NCI-H1436 treated with DMSO at 0.1 percent for 48 hours (cell line): ENCODE measurements at regions not wholly inside any gene's neighbourhood (a gene's known extent, or its start where the extent isn't known, plus 50 kb on each side); places are given as distances from the start of the nearest gene placed in this dataset.
"Not testable (repeated sequence)": the region's sequence is repeated elsewhere in the genome, so short reads cannot be mapped to it uniquely, and the experiment has no call there.

Experiments
- DNase-seq: peaks from one replicate; lab custom pipeline; 2025; lab: John Stamatoyannopoulos, UW

DNA sequence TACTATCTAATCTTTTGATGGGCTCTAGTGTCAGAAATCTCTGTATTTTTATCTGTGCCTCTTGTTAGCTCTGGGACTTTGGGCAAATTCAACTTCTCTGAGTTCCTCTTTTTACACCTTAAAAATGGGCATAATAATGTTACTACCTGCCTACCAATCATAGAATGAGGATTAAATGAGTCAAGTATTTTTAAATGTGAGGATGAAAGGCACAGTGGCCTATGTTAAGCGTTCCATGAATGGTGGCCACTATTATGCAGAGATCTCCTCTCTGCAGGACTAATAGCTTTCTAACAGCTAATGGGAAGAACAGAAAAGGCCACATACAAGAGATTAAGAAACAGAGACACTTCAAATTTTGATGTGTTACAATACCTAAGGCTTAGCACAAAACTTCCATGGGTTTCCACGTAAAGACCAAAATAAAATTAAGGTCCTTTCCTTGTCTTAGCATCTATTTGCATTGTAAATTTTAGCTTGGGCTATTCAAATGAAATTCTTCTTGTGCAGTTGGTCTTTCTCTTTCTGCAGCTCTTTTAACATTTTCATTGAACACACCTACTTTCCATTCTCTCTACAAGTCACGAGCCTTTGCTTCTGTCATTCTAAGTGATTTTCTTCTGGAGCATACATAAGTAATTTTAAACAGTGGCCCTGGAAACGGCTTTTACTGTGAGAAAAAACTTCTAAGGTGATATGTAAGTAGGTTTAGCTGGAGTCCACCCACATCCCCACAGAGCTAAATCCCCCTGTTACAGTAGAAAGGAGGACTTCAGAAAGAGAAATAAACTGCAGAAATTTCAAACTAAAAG lies 117.9 kb upstream of the MED14 start:
- DNase-seq = no peak

DNA sequence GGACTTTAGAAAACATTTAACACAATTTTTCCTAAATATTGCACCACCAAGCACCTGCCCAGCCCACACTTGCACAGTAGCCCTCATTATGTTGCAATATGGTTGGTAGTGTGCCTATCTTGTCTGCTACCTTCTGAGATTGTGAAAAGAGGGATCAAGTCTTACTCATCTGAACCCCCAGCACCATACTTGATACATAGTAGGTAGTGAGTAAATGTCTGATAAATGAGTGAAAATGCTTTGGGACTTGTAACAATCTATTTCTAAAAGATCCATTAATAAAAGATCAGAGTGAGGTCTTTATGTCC lies 118.4 kb upstream of the MED14 start:
- DNase-seq = no peak

DNA sequence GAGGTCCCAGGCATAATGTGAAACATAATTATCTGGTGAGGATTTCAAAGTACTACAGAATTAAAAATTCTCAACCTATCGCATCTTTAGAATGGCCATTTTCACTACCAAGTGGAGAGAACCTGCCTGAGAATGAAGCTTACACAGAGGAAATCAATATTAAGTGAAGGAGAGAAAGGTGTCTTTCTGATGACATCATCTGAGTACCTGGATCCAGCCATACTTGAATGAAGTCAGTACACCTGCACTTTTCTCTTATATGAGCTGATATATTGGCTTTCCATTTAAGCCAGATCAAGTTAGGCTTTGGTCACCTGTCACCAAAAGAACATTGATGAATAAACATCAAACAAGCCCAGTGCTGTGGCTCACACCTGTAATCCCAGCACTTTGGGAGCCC lies 118.9 kb upstream of the MED14 start:
- DNase-seq = no peak

DNA sequence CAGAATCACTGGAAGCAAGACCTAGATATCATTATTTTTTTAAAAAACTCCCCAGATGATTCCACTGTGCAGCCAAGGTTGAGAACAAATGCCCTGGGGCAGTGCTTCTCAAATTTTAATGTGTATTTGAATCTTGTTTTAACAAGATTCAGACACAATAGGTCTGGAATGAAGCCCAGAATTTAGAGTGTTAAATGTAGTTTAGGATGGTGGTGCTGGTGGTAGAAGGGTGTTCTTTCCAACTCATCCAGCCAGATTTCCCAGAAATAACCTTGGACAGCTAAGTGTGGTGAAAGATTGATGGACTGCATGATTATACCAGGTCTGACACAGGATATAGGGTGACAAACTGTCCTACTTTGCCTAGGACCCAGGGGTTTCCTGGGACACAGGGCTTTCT lies 120.1 kb upstream of the MED14 start:
- no peak for DNase-seq

DNA sequence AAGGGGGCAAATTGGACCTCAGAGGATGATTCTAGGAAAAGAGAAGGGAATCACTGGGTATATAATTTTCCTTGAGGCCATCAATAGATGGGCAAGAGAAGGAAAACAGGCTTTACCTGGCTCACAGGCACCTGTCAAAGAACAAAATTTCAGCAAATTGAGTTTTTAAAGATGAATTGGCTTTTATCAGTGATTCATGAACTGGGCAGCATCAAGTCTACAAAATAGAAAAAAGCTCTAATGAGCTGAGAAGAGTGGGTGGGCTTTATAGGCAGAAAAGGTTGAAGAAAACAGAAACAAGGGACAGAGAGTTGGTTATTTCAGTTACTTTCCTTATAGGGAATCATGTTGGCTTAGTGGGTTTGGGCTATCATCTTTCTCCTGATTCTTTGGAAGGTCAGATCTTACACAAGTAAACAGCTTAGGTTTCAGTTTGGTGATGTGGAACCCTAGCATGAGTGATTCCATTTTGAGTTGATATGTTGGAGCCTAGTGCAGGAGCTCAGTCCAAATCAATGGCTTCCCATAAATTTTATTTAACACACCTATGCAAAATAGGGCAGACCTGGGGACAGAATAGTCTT lies 120.7 kb upstream of the MED14 start:
- no peak for DNase-seq

DNA sequence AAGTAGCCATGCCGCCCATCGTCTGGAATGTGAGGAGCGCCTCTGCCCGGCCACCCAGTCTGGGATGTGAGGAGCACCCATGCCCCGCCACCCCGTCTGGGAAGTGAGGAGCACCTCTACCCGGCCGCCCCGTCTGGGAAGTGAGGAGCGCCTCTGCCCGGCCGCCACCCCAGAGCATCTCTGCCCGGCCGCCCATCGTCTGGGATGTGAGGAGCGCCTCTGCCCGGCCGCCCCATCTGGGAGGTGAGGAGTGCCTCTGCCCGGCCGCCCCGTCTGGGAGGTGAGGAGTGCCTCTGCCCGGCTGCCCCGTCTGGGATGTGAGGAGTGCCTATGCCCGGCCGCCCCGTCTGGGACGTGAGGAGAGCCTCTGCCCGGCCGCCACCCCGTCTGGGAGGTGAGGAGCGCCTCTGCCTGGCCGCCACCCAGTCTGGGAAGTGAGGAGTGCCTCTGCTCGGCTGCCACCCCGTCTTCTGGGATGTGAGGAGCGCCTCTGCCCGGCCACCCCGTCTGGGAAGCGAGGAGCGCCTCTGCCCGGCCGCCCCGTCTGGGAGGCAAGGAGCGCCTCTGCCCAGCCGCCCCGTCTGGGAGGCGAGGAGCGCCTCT lies 126.7 kb upstream of the MED14 start:
- not testable (repeated sequence) for DNase-seq

DNA sequence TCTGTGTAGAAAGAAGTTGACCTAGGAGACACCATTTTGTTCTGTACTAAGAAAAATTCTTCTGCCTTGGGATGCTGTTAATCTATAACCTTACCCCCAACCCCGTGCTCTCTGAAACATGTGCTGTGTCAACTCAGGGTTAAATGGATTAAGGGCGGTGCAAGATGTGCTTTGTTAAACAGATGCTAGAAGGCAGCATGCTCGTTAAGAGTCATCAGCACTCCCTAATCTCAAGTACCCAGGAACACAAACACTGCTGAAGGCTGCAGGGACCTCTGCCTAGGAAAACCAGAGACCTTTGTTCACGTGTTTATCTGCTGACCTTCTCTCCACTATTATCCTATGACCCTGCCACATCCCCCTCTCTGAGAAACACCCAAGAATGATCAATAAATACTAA lies 127.9 kb upstream of the MED14 start:
- not testable (repeated sequence) for DNase-seq

DNA sequence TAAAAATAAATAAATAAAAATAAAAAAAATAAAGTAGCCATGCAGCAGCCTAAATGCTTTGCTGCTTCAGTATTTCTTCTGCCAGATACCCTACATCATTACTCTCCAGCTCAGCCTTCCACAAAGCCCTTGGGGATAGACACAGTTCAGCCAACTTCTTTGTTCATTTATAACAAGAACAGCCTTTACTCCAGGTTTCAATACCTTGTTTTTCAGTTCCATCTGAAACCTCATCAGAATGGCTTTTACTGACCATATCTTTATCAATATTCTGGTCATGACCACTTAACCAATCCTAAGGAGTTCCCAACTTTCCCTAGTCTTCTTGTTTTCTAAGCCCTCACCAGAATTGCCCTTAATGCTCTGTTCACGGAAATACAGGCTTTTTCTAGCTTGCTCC lies 128.3 kb upstream of the MED14 start:
- DNase-seq = no peak

DNA sequence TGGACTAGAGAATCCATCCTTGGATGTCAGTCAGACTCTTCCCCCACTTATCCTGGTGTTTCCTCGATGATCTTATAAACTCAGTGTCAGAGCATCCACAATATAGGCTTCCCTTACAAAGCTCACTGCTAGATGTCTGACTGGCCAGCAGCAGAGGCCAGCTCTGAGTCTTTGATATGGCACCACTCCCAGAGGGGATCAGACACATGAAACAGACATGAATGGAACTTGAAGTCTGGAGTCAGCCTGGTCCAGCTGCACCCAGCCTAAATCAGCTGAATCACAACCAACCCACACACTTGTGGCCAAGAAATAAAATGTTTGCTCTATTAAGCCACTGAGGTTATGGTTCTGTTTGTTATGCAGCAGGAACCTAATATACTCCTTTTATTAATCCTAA lies 129.6 kb upstream of the MED14 start:
- no peak for DNase-seq

DNA sequence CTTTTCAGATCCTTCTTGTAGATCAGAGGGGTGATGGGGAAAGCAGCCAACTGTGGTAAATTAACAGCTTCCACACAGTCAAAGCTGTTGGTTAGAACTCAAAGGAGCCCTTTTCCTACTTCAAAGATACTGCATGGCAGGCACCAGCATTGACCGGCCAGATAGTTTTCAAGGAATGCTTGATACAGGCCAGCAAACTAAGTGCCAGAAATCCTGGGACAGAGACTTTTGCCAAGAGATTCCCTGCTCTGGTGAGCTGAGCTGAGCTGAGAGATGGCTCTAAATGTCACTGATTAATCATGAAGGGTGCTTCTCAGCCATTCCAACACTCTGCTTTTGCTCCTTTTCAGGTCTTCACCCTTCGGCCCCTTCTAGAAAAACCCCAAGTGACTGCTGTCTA lies 131.6 kb upstream of the MED14 start:
- DNase-seq = no peak

DNA sequence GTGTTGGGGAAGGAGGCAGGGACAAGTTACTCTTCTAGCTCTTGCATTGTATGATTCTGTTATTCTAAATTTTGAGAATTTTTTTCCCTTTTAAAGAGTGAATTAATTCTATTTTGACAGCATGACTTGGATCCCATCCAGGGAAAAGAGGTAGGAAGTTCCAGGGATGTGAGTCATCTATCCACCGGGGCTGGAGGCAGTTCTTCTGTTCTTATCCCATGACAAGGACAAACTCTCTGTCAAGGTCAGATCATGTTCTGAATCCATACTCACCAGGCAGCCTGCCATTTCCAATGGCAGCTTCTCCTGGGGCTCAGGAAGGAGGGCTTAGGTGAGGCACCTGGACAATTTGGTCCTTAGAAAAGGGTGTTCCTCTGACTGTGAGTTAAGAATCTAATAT lies 132.0 kb upstream of the MED14 start:
- no peak for DNase-seq

DNA sequence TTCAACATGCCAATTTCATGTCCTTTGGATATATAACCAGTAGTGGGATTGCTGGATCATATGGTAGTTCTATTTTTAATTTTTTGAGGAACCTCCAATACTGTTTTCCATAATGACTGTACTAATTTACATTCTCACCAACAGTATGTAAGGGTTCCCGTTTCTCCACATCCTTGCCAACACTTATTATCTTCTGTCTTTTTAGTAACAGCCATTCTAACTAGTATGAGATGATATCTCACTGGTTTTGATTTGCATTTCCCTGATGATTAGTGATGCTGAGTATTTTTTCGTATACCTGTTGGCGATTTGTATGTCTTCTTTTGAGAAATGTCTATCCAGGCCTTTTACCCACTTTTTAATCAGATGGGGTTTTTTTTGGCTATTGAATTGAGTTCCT lies 133.5 kb upstream of the MED14 start:
- no peak for DNase-seq

DNA sequence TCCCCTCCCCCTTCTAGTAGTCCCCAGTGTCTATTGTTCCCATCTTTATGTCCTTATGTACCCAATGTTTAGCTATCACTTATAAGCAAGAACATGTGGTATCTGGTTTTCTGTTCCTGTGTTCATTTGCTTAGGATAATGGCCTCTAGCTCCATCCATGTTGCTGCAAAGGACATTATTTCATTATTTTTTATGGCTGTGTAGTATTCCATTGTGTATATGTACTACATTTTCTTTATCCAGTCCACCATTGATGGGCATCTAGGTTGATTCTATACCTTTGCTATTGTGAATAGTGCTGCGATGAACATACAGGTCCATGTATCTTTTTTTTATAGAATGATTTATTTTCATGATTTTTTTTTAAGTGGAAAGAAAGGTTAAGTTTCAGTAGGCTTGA lies 135.6 kb upstream of the MED14 start:
- not testable (repeated sequence) for DNase-seq

DNA sequence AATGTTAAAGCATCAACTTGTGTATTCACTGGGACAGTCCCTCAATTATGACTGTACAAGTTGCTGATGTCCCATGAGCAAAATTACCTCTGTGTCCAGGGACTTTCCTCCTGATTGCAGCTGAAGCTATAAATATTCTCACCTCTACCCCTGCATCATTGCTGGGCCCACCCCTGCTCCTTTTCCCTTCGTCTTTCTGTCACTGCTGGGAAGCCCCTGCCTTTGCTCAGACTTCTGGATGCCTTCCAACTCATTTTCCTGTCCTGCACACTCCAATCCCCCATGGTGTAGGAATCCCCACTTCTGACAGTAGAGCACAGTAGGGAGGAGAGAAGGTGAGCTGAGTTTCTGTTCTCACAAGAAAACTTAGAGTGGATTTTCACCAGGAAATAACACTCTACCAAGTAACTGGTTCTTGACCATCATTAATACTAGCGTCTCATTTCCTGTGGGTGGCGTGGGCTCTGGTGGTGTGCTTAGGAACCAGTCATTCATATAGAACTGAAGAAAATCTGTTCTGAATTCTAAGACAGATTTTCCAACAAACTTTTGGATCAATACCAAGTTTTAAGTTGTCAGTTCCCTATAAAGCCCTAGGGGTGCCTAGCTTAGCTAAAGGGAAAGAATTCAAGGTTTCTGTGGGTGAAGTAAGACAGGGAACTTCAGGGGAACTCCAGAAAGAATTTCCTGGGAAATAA lies 136.2 kb upstream of the MED14 start:
- DNase-seq = no peak

DNA sequence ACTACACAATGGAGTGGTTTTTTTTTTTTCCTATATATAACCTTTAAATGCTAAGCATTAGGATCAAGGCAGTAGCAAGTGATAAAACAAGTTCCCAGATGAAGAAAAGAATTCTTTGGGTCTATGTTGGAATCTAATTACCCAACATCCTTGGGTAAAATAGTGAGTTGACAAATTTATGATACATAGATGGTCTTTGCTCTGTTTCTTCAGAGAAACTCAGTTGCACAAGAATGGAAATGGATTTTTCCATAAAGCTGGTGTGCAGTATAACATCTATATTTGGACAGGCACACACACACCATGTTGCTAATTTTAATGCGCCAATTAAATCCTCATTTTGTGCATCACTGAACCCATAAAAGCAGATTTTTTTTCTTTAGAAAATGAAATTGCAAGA lies 137.0 kb upstream of the MED14 start:
- no peak for DNase-seq

DNA sequence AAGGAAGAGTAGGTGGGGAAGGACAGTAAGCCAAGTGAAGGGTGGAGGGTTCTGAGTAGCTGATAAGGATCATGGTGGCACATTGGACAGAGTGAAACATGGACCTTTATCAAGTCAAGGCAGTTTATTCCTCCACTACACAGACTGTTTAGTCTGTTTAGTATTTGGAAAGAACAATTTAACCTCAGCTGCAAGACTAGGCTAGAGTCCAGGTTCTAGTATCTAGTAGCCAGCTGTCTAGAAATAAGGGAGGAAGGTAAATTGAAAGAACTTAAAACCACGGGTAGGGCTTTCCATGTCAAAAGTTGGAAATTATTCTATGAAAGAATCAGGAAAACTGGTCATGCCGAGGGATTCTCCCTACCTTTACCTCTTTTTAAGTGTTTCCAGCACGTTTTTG lies 140.1 kb upstream of the MED14 start:
- no peak for DNase-seq

DNA sequence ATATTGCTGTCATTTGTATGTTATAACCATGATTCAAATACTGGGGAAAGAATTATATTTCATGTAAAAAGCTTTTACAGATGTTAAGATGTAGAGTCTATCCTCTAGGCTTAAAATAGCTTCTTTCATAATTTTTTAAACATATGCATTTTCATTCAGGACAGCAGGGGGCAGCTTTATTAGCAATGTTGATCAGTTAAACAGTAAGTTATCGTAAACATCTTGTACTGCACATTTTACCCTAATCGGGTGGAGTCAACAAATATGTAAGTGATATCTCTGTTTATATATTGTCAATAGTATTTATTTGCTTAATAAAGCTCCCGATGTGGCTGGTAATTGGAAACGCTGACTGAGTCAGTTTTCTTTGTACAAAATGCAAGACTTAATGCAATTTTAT lies 142.5 kb upstream of the MED14 start:
- DNase-seq = no peak

DNA sequence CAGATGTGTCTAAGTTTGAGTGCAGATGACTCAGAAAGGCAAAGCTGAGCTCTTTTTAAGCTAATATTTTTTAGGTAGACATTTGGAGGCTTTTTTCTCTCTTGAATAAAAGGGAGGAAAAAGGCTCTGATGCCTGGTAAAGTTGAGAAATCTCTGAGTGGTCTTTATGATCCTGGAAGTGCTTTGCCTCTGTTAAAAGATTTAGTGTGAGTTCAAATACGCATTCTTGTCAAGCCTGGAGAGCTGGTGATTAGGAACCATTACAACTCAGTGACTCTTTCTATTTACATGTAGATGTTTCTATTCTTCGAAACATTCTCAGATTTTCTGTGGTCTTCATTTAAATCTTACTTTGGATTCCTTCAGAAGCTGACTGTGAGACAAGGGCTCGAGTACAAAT lies 143.4 kb upstream of the MED14 start:
- DNase-seq = no peak

DNA sequence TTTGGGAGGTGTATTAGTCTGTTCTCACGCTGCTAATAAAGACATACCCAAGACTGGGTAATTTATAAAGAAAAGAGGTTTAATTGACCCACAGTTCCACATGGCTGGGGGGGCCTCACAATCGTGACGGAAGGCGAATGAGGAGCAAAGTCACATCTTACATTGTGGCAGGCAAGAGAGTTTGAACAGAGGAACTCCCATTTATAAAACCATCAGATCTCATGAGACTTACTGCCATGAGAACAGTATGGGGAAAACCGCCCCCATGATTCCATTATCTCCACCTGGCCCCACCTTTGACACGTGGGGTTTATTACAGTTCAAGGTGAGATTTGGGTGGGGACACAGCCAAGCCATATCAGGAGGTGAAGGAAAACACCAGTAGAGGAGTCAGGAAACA lies 143.8 kb upstream of the MED14 start:
- not testable (repeated sequence) for DNase-seq

DNA sequence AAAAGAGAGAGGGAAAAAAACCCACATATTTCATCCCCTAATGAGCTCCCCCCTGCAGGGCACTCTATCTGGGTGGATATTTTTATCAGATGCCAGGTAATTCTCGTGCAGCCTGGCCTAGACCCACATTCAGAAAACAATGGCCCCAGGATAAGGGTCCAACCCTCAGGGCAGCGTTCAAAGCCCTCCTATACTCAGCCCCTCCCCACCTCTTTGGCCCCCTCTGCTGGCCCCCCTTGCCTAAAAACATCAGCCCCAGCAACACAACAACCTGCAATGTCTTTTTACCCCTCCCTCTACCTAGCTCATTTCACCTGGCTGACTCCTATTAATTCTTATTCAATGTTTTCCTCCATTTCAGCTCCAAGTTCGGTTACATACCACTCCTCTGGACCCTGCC lies 145.4 kb upstream of the MED14 start:
- DNase-seq = no peak

DNA sequence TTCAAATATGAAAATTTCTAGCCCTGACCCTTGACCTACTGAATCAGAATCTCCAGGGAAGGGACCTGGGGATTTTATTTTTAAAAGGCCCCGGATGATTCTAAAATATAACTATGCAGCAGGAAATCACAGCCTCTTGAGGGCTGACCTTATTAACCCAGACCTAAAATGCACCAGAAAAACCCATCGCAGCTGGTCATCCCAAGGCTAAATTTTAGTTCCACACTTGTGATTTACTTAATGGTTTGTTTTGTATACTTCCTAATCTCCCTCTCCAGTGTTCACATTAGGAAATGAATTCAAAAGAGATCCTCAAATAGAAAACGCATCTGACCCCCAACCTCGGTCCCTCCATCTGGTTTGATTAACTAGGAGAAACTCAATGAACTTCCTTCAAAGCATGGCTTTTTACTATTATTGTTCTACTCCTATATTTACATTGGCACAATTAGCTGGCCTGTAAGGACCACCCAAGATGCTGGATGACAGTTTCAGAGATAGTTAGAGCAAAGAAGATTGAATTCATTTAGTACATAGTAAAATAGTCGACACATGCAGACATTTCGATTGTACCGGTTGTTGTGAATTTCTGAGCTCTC lies 147.8 kb upstream of the MED14 start:
- DNase-seq = no peak

DNA sequence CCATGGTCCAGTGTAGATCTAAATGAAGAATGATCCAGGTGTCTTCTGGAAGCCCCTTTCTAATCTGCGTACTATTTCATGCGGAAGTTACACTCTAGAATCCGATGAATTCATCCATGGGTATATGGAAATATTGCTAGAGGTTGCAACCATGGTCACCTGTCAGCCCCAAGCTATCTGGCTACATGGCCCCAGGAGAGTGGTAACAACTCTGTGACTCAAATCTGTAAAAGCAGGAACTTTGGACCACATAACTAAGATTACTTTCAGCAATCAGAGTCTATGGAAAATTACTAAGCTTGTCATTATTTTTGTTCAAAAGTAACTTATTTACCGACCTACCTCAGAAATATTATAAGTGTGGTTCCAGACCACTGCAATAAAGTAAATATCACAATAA lies 150.6 kb upstream of the MED14 start:
- DNase-seq = no peak

DNA sequence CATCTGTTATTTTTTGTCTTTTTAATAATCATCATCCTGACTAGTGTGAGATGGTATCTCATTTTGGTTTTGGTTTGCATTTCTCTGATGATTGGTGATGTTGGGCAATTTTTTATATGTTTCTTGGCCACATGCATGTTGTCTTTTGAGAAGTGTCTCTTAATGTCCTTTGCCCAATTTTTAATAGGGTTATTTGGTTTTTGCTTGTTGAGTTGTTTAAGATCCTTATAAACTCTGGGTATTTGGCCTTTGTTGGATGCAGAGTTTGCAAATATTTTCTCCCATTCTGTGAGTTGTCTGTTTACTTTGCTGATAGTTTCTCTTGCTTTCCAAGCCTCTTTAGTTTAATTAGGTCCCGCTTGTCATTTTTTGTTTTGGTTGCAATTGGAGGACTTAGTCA lies 152.1 kb upstream of the MED14 start:
- no peak for DNase-seq
